Cardiac muscle cell (in vitro differentiated cells and primary cell): ENCODE measurements at regions not wholly inside any gene's neighbourhood (a gene's known extent, or its start where the extent isn't known, plus 50 kb on each side); places are given as distances from the start of the nearest gene placed in this dataset.

Source experiments
- DNase-seq, 2 donors: peaks; one replicate each; pipeline versions ENCODE4 v3.0.0 to v3.0.0-alpha.2; 2010 to 2017; ENCODE audit warnings: low read depth in 1 of 2, low spot score in 1 of 2
- H3K27ac ChIP-seq: fragments of 200-600 bp; sonication (generic); 2 replicates; pipeline ENCODE4 v1.5.1; 2016
- H3K27me3 ChIP-seq: fragments of 200-600 bp; sonication (generic); 2 replicates; pipeline ENCODE4 v1.6.0; 2016; ENCODE audit warnings: control low read depth
- H3K36me3 ChIP-seq: fragments of 200-600 bp; sonication (generic); 2 replicates; pipeline ENCODE4 v1.5.1; 2016; ENCODE audit warnings: control low read depth
- H3K4me1 ChIP-seq: fragments of 200-600 bp; sonication (generic); 2 replicates; pipeline ENCODE4 v1.8.1; 2017; ENCODE audit warnings: low read depth, mild to moderate bottlenecking, mixed run types
- H3K4me3 ChIP-seq: fragments of 200-600 bp; sonication (generic); 2 replicates; pipeline ENCODE4 v1.5.1; 2016; ENCODE audit warnings: mild to moderate bottlenecking
- H3K9me3 ChIP-seq: fragments of 200-600 bp; sonication (generic); 2 replicates; pipeline ENCODE4 v1.5.1; 2017; ENCODE audit warnings: low read depth, mild to moderate bottlenecking, control low read depth
- TF ChIP-seq, protein P1 (sequence below): IDR thresholded peaks from 2 replicates; pipeline ENCODE4 v1.5.1; 2012; ENCODE audit warnings: low read depth, mild to moderate bottlenecking, low read length

DNA sequence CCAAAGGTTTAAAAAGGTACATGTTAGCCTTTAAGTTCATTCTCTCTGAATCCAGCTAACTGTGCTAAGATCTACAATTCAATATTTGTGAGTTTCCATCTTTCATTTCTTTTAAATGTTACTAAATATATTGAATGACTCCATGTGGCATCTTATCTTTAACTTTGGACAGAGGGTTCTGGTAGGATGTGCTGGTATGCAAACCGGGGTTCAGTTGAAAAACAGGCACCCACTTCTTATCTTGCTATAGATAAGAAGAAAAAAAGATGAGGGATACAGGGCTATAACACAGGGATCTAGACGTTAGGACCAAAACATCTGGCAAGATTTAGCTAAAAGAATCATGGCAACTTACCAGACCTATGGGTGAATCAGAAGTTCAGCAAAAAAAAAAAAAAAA lies 538.3 kb downstream of the EDEM1 start:
- no peak for DNase-seq
- H3K9me3 ChIP-seq: no peaks in the 10 kb centered on the region

DNA sequence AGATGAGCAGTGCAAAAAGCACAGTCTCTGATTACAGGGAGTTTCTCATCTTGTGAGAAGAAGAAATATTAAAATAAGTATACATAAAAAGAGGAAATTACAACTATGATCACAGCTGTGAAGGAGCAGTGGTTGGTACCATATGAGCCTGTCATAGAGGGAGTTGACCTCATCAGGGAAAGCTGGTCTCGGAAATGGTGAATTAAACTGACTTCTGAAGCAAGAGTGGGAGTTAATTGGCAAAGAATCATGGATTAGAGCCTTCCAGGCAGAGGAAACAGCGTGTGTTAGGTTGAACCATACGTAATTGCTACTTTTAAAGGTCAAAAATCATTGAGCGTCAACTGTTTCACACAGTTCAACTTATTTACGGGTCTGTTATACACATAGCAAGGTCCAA lies 539.1 kb downstream of the EDEM1 start:
- no peaks in the 10 kb centered on the region for H3K36me3 ChIP-seq
- no peak overlapping the region for H3K27ac ChIP-seq
- no peak overlapping the region for H3K4me3 ChIP-seq
- no peaks in the 10 kb centered on the region for H3K9me3 ChIP-seq
- DNase-seq: no peak
- H3K27me3 ChIP-seq: no peaks in the 10 kb centered on the region
- no peaks in the 10 kb centered on the region for H3K4me1 ChIP-seq
- TF ChIP-seq, protein P1, sequence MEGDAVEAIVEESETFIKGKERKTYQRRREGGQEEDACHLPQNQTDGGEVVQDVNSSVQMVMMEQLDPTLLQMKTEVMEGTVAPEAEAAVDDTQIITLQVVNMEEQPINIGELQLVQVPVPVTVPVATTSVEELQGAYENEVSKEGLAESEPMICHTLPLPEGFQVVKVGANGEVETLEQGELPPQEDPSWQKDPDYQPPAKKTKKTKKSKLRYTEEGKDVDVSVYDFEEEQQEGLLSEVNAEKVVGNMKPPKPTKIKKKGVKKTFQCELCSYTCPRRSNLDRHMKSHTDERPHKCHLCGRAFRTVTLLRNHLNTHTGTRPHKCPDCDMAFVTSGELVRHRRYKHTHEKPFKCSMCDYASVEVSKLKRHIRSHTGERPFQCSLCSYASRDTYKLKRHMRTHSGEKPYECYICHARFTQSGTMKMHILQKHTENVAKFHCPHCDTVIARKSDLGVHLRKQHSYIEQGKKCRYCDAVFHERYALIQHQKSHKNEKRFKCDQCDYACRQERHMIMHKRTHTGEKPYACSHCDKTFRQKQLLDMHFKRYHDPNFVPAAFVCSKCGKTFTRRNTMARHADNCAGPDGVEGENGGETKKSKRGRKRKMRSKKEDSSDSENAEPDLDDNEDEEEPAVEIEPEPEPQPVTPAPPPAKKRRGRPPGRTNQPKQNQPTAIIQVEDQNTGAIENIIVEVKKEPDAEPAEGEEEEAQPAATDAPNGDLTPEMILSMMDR: no peak

More for the DNA sequence above, 538.3 kb downstream of the EDEM1 start:
- TF ChIP-seq, protein P1: no peak
- Histone ChIP-seq H3K4me1 (no peaks in the 10 kb centered on the region), H3K36me3 (no peaks in the 10 kb centered on the region), H3K27me3 (no peaks in the 10 kb centered on the region), H3K27ac (no peak overlapping the region), H3K4me3 (no peak overlapping the region)

DNA sequence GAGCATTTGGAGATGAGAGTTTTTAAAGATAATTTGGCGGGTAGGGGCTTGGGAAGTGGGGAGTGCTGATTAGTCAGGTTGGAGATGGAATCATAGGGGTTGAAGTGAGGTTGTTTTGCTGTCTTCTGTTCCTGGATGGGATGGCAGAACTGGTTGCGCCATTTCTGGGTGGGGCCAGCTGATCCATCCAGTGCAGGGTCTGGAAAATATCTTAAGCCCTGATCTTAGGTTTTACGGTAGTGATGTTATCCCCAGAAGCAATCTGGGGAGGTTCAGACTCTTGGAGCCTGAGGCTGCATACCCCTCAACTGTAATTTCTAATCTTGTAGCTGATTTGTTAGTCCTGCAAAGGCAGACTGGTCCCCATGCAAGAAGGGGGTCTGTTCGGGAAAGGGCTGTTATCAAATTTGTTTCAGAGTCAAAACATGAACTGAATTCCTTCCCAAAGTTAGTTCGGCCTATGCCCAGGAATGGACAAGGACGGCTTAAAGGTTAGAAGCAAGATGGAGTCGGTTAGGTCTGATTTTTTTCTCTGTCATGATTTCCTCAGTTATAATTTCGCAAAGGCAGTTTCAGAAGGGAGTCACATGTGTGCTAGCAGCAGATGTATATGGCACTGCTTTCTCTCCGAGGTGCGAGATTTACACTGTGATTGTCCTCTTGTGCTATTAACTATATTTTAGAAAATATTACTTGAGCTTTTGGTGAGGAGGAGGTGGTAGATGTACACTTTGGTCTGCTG lies 540.4 kb downstream of the EDEM1 start:
- Histone ChIP-seq H3K4me3 (no peak overlapping the region), H3K9me3 (no peaks in the 10 kb centered on the region), H3K4me1 (no peaks in the 10 kb centered on the region), H3K27me3 (no peaks in the 10 kb centered on the region), H3K27ac (no peak overlapping the region), H3K36me3 (no peaks in the 10 kb centered on the region)
- no peak for DNase-seq
- TF ChIP-seq, protein P1: no peak

DNA sequence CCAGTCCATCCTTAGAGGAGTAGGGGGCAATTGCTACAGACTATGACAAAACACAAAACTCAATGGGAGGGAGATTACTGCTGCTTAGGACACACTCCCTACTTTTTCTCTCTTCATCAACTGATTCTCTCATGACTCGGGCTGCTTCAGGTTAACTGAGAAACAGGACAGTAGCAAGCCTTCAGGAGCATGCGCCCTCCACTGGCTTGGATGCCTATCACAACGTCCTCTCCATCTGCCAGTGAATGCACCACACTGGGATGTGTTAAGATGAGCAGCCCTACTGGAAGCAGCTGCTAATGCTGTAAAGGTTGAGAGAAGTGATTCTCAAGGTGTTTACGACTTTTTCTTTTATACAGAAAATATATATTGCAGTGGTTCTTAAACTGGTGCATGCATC lies 542.3 kb downstream of the EDEM1 start:
- Histone ChIP-seq H3K27me3 (no peaks in the 10 kb centered on the region), H3K9me3 (no peaks in the 10 kb centered on the region), H3K4me3 (no peak overlapping the region), H3K27ac (no peak overlapping the region), H3K36me3 (no peaks in the 10 kb centered on the region), H3K4me1 (no peaks in the 10 kb centered on the region)
- no peak for DNase-seq
- TF ChIP-seq, protein P1: no peak

DNA sequence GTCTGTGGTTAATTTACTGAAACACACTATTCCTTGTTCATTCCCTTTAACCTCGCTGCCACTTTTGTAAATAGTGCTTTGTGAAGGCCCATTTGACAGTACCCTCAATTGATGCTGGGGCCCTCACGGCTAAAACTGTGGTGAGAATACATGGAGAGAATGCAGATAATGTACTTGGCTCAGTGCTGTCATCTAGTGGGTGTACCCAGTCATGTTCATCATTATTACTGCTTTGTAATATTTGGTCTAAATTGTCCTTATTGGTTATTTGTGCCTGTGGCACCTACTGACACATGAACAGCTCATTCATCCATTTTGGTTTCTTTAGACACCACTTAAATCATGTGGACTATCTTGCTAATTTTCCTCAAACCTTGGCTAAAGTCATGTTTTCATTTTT lies 543.6 kb downstream of the EDEM1 start:
- H3K27me3 ChIP-seq: no peaks in the 10 kb centered on the region
- H3K36me3 ChIP-seq: no peaks in the 10 kb centered on the region
- no peaks in the 10 kb centered on the region for H3K9me3 ChIP-seq
- no peak for DNase-seq
- no peaks in the 10 kb centered on the region for H3K4me1 ChIP-seq
- no peak overlapping the region for H3K27ac ChIP-seq
- TF ChIP-seq, protein P1: no peak
- no peak overlapping the region for H3K4me3 ChIP-seq
